ENCODE measurements at regions not wholly inside any gene's neighbourhood (a gene's known extent, or its start where the extent isn't known, plus 50 kb on each side); places are given as distances from the start of the nearest gene placed in this dataset.

- no peaks in the 10 kb centered on the region for H3K79me2 ChIP-seq (ENCODE audit: insufficient read depth, low read length)
- H3K36me3 Mint-ChIP-seq (ENCODE audit: low read depth, unreplicated experiment), result peaks cover 8% of the 10 kb centered on the region
- H3K9me3 Mint-ChIP-seq (ENCODE audit: unreplicated experiment), result peaks cover 41% of the 10 kb centered on the region
- no peak for TF ChIP-seq EZH2 (IDR thresholded peaks at IDR 0.05; ENCODE audit: insufficient read depth, low read length)
- no peak for TF ChIP-seq CTCF (IDR thresholded peaks at IDR 0.05; ENCODE audit: insufficient read depth, low read depth, low read length)
- H3K4me3 Mint-ChIP-seq (ENCODE audit: unreplicated experiment), result no peak overlapping the region
- DNase-seq (ENCODE audit: low read depth) (no peak), FAIRE-seq (no peak)
- peaks cover 22% of the 10 kb centered on the region for H3K9me3 ChIP-seq (ENCODE audit: insufficient read depth, low read depth, low read length)
- no peak overlapping the region for H3K27ac Mint-ChIP-seq (ENCODE audit: unreplicated experiment)
- no peak overlapping the region for H3K9ac ChIP-seq (ENCODE audit: low read length)
- H2AFZ ChIP-seq (ENCODE audit: low read depth, low read length), result no peak overlapping the region
- H4K20me1 ChIP-seq (ENCODE audit: insufficient read depth, low read length), result no peaks in the 10 kb centered on the region
- H3K27ac ChIP-seq (ENCODE audit: low read depth, low read length), result no peak overlapping the region
- H3K36me3 ChIP-seq (ENCODE audit: insufficient read depth, low read length), result no peaks in the 10 kb centered on the region
- H3K4me3 ChIP-seq (ENCODE audit: insufficient read depth, low read depth, low read length), result no peak overlapping the region
- H3K4me1 ChIP-seq (ENCODE audit: insufficient read depth, low read length), result no peaks in the 10 kb centered on the region
- peaks cover 22% of the 10 kb centered on the region for H3K27me3 ChIP-seq (ENCODE audit: insufficient read depth, low read length)
- peaks cover 9% of the 10 kb centered on the region for H3K4me1 Mint-ChIP-seq (ENCODE audit: low read depth, unreplicated experiment)
- no peak overlapping the region for H3K4me2 ChIP-seq (ENCODE audit: low read length)
- H3K27me3 Mint-ChIP-seq (ENCODE audit: low read depth, unreplicated experiment), result peaks cover 24% of the 10 kb centered on the region
Observed at GRCh38 chr2:120653871-120654270, 81.8 kb upstream of the GLI2 start.

DNA sequence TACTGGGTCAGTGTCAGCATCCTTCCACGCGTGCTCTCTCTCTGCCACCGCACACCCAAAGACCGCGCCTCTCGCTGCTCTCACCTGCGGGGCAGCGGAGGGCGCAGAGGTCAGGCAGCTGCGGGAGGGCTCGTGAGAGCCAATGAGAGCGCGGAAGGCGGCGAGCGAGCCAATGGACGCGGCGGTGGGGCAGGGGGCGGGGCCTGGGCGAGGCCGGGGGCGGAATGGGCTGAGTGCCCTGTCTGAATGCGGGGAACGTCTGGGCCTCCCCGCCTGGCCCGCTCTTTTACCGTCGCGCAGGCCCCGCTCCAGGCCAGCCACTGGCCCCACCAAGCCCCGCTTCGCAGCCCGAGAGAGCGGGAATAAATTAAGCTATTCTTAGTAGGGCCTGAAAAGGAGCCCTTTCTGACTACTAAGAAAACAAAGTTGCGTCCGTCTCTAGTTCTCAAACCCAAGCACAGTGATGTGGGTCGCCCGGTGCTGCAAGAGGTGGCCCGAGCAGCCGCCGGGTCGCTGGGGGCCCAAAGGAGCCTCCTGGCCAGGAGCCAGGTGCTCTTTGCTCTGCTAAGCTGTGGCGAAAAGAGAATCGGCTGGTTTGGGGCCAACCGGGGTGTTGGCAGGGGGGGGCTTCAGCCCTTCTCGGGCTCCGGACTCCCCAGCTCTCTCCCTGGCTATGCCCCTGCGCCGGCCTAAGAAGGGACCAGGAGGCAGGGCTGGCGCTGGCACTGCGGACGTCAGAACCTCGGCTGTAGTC, 81.1 kb upstream of the GLI2 start:
- no peak overlapping the region for H3K4me3 Mint-ChIP-seq (ENCODE audit: unreplicated experiment)
- TF ChIP-seq EZH2 (IDR thresholded peaks at IDR 0.05; ENCODE audit: insufficient read depth, low read length), result no peak
- TF ChIP-seq CTCF (IDR thresholded peaks at IDR 0.05; ENCODE audit: insufficient read depth, low read depth, low read length), result no peak
- Histone ChIP-seq H3K9me3 (ENCODE audit: insufficient read depth, low read depth, low read length) (peaks cover 21% of the 10 kb centered on the region), H3K79me2 (ENCODE audit: insufficient read depth, low read length) (no peaks in the 10 kb centered on the region), H2AFZ (ENCODE audit: low read depth, low read length) (no peak overlapping the region), H3K27me3 (ENCODE audit: insufficient read depth, low read length) (peaks cover 26% of the 10 kb centered on the region), H4K20me1 (ENCODE audit: insufficient read depth, low read length) (no peaks in the 10 kb centered on the region), H3K4me1 (ENCODE audit: insufficient read depth, low read length) (no peaks in the 10 kb centered on the region), H3K9ac (ENCODE audit: low read length) (no peak overlapping the region), H3K4me3 (ENCODE audit: insufficient read depth, low read depth, low read length) (no peak overlapping the region), H3K36me3 (ENCODE audit: insufficient read depth, low read length) (no peaks in the 10 kb centered on the region), H3K4me2 (ENCODE audit: low read length) (peak overlapping the region; percentile 39), H3K27ac (ENCODE audit: low read depth, low read length) (no peak overlapping the region)
- DNase-seq (ENCODE audit: low read depth), result no peak
- peaks cover 31% of the 10 kb centered on the region for H3K27me3 Mint-ChIP-seq (ENCODE audit: low read depth, unreplicated experiment)
- peaks cover 39% of the 10 kb centered on the region for H3K9me3 Mint-ChIP-seq (ENCODE audit: unreplicated experiment)
- H3K27ac Mint-ChIP-seq (ENCODE audit: unreplicated experiment), result no peak overlapping the region
- H3K36me3 Mint-ChIP-seq (ENCODE audit: low read depth, unreplicated experiment), result peaks cover 8% of the 10 kb centered on the region
- peaks cover 9% of the 10 kb centered on the region for H3K4me1 Mint-ChIP-seq (ENCODE audit: low read depth, unreplicated experiment)
- no peak for FAIRE-seq

GRCh38 chr2:120656273-120656950, 79.3 kb upstream of the GLI2 start:
- H3K4me3 ChIP-seq (ENCODE audit: insufficient read depth, low read depth, low read length), result no peak overlapping the region
- H3K4me1 Mint-ChIP-seq (ENCODE audit: low read depth, unreplicated experiment), result peaks cover 9% of the 10 kb centered on the region
- FAIRE-seq (no peak), DNase-seq (ENCODE audit: low read depth) (peak; percentile 29)
- H3K4me3 Mint-ChIP-seq (ENCODE audit: unreplicated experiment), result no peak overlapping the region
- peaks cover 4% of the 10 kb centered on the region for H3K36me3 Mint-ChIP-seq (ENCODE audit: low read depth, unreplicated experiment)
- H3K4me2 ChIP-seq (ENCODE audit: low read length), result no peak overlapping the region
- no peak overlapping the region for H3K27ac Mint-ChIP-seq (ENCODE audit: unreplicated experiment)
- no peak for TF ChIP-seq EZH2 (IDR thresholded peaks at IDR 0.05; ENCODE audit: insufficient read depth, low read length)
- TF ChIP-seq CTCF (IDR thresholded peaks at IDR 0.05; ENCODE audit: insufficient read depth, low read depth, low read length), result no peak
- no peak overlapping the region for H3K27ac ChIP-seq (ENCODE audit: low read depth, low read length)
- H3K27me3 Mint-ChIP-seq (ENCODE audit: low read depth, unreplicated experiment), result peaks cover 41% of the 10 kb centered on the region
- H3K27me3 ChIP-seq (ENCODE audit: insufficient read depth, low read length), result peaks cover 30% of the 10 kb centered on the region
- no peaks in the 10 kb centered on the region for H3K36me3 ChIP-seq (ENCODE audit: insufficient read depth, low read length)
- H3K9ac ChIP-seq (ENCODE audit: low read length), result no peak overlapping the region
- peaks cover 28% of the 10 kb centered on the region for H3K9me3 Mint-ChIP-seq (ENCODE audit: unreplicated experiment)
- no peaks in the 10 kb centered on the region for H4K20me1 ChIP-seq (ENCODE audit: insufficient read depth, low read length)
- H3K9me3 ChIP-seq (ENCODE audit: insufficient read depth, low read depth, low read length), result peaks cover 17% of the 10 kb centered on the region
- H3K4me1 ChIP-seq (ENCODE audit: insufficient read depth, low read length), result no peaks in the 10 kb centered on the region
- H3K79me2 ChIP-seq (ENCODE audit: insufficient read depth, low read length), result no peaks in the 10 kb centered on the region
- H2AFZ ChIP-seq (ENCODE audit: low read depth, low read length), result peak overlapping the region; percentile 26

Measured in astrocyte (in vitro differentiated cells and primary cell).